Hepatocyte (in vitro differentiated cells): ENCODE measurements at regions not wholly inside any gene's neighbourhood (a gene's known extent, or its start where the extent isn't known, plus 50 kb on each side); places are given as distances from the start of the nearest gene placed in this dataset.
"Not testable (repeated sequence)": the region's sequence is repeated elsewhere in the genome, so short reads cannot be mapped to it uniquely, and the experiment has no call there.

Experiments used
- DNase-seq: peaks from one replicate; pipeline ENCODE4 v3.0.0-alpha.2; 2016; ENCODE audit warnings: low spot score
- H2AFZ ChIP-seq: fragments of 200-600 bp; sonication (generic); 2 replicates; pipeline ENCODE4 v1.6.0; 2016; ENCODE audit warnings: antibody characterized with exemption, mild to moderate bottlenecking
- H3K27ac ChIP-seq: fragments of 200-600 bp; sonication (generic); 2 replicates; pipeline ENCODE4 v1.5.1; 2016; ENCODE audit warnings: mild to moderate bottlenecking
- H3K27me3 ChIP-seq: fragments of 200-600 bp; sonication (generic); 2 replicates; pipeline ENCODE4 v1.6.1; 2016
- H3K36me3 ChIP-seq: fragments of 200-600 bp; sonication (generic); replicated peaks from 2 replicates; pipeline ENCODE4 v1.5.1; 2016; ENCODE audit warnings: low read depth; ENCODE audit not compliant: insufficient read depth
- H3K4me1 ChIP-seq: fragments of 200-600 bp; sonication (generic); 2 replicates; pipeline ENCODE4 v1.5.1; 2016; ENCODE audit warnings: mild to moderate bottlenecking, moderate library complexity; ENCODE audit not compliant: insufficient read depth
- H3K4me2 ChIP-seq: fragments of 200-600 bp; sonication (generic); 2 replicates; pipeline ENCODE4 v1.6.0; 2016
- H3K4me3 ChIP-seq: fragments of 200-600 bp; sonication (generic); 2 replicates; pipeline ENCODE4 v1.5.1; 2016; ENCODE audit warnings: mild to moderate bottlenecking
- H3K79me2 ChIP-seq: fragments of 200-600 bp; sonication (generic); 2 replicates; pipeline ENCODE4 v1.6.0; 2017; ENCODE audit warnings: mild to moderate bottlenecking
- H3K9me2 ChIP-seq: fragments of 200-600 bp; sonication (generic); replicated peaks from 2 replicates; pipeline ENCODE4 v1.6.0; 2017; ENCODE audit warnings: mild to moderate bottlenecking; ENCODE audit not compliant: insufficient read depth
- H3K9me3 ChIP-seq: fragments of 200-600 bp; sonication (generic); 2 replicates; pipeline ENCODE4 v1.5.1; 2016; ENCODE audit warnings: low read depth, mild to moderate bottlenecking
- H4K20me1 ChIP-seq: fragments of 200-600 bp; sonication (generic); 2 replicates; pipeline ENCODE4 v1.6.0; 2016; ENCODE audit warnings: mild to moderate bottlenecking; ENCODE audit not compliant: insufficient read depth, poor library complexity, severe bottlenecking
- CTCF ChIP-seq: fragments of 200-600 bp; sonication (generic); IDR thresholded peaks from 2 replicates; pipeline ENCODE4 v1.5.1; 2016; ENCODE audit warnings: antibody characterized with exemption, mild to moderate bottlenecking; ENCODE audit not compliant: poor library complexity
- EZH2 ChIP-seq: fragments of 200-600 bp; sonication (generic); IDR thresholded peaks from 2 replicates; pipeline ENCODE4 v1.6.1; 2016; ENCODE audit warnings: antibody characterized with exemption, mild to moderate bottlenecking, borderline replicate concordance
- EZH2phosphoT487 ChIP-seq: fragments of 200-600 bp; sonication (generic); IDR thresholded peaks from one replicate; pipeline ENCODE4 v1.6.1; 2018; ENCODE audit warnings: antibody characterized with exemption, mild to moderate bottlenecking, low read depth, moderate library complexity; ENCODE audit not compliant: unreplicated experiment, severe bottlenecking
- WGBS: methylation state at CpG from one replicate; pipeline ENCODE4 v1.1.6; 2016; ENCODE audit warnings: low lambda C conversion rate; ENCODE audit errors: missing lambda C conversion rate; 5-methylcytosine and 5-hydroxymethylcytosine counted together

- H3K27me3 ChIP-seq, result no peaks in the 10 kb centered on the region
- no peak overlapping the region for H3K27ac ChIP-seq
- H4K20me1 ChIP-seq, result no peaks in the 10 kb centered on the region
- WGBS, result 98% methylated on average over 15 of the region's 35 CpGs
- H3K79me2 ChIP-seq, result no peaks in the 10 kb centered on the region
- no peaks in the 10 kb centered on the region for H3K36me3 ChIP-seq
- H2AFZ ChIP-seq, result no peak overlapping the region
- no peaks in the 10 kb centered on the region for H3K9me2 ChIP-seq
- H3K4me1 ChIP-seq, result no peaks in the 10 kb centered on the region
- H3K9me3 ChIP-seq, result no peaks in the 10 kb centered on the region
- TF ChIP-seq CTCF (no peak), EZH2phosphoT487 (no peak), EZH2 (no peak)
- no peak overlapping the region for H3K4me3 ChIP-seq
- H3K4me2 ChIP-seq, result no peak overlapping the region
- DNase-seq, result no peak
Measured at GRCh38 chr16:29141586-29142324, 156.9 kb downstream of the LAT start.

- not testable (repeated sequence) for H3K9me3 ChIP-seq, H3K4me1 ChIP-seq, H3K79me2 ChIP-seq, DNase-seq, H3K9me2 ChIP-seq, H3K36me3 ChIP-seq, H3K4me3 ChIP-seq, H4K20me1 ChIP-seq, H3K4me2 ChIP-seq, H3K27ac ChIP-seq, H2AFZ ChIP-seq, H3K27me3 ChIP-seq
- WGBS, result 94% methylated on average over 12 of the region's 12 CpGs
Measured at GRCh38 chr16:29141121-29141520, 156.3 kb downstream of the LAT start.

- H3K36me3 ChIP-seq, H3K4me1 ChIP-seq, H3K27me3 ChIP-seq, H2AFZ ChIP-seq, H4K20me1 ChIP-seq, H3K9me3 ChIP-seq, H3K79me2 ChIP-seq, H3K4me3 ChIP-seq, DNase-seq, H3K9me2 ChIP-seq: not testable (repeated sequence)
- Histone ChIP-seq H3K4me2 (peak overlapping the region; percentile 59), H3K27ac (peak overlapping the region; percentile 7)
- 61% methylated on average over 42 of the region's 44 CpGs for WGBS
Measured at GRCh38 chr16:29139901-29140855, 155.3 kb downstream of the LAT start.

GRCh38 chr16:29139261-29139802 lies 154.5 kb downstream of the LAT start:
- peak overlapping the region; percentile 59 for H3K4me2 ChIP-seq
- no peak overlapping the region for H2AFZ ChIP-seq
- no peak for DNase-seq
- no peaks in the 10 kb centered on the region for H3K4me1 ChIP-seq
- H3K27me3 ChIP-seq, result no peaks in the 10 kb centered on the region
- TF ChIP-seq EZH2phosphoT487 (no peak), CTCF (no peak), EZH2 (no peak)
- no peaks in the 10 kb centered on the region for H3K9me3 ChIP-seq
- no peaks in the 10 kb centered on the region for H3K36me3 ChIP-seq
- H4K20me1 ChIP-seq, result no peaks in the 10 kb centered on the region
- no peak overlapping the region for H3K27ac ChIP-seq
- no peaks in the 10 kb centered on the region for H3K9me2 ChIP-seq
- no peaks in the 10 kb centered on the region for H3K79me2 ChIP-seq
- no peak overlapping the region for H3K4me3 ChIP-seq
- WGBS, result 56% methylated on average over 15 of the region's 17 CpGs

GRCh38 chr16:29138698-29139097 lies 153.8 kb downstream of the LAT start:
- not testable (repeated sequence) for H3K27ac ChIP-seq, H3K27me3 ChIP-seq, H3K4me2 ChIP-seq, H3K4me1 ChIP-seq, H3K4me3 ChIP-seq, H3K9me2 ChIP-seq, H4K20me1 ChIP-seq, H3K79me2 ChIP-seq, H3K36me3 ChIP-seq, H2AFZ ChIP-seq, DNase-seq, H3K9me3 ChIP-seq
- WGBS, result 73% methylated on average over 11 of the region's 11 CpGs

GRCh38 chr16:29137894-29138662 lies 153.2 kb downstream of the LAT start:
- not testable (repeated sequence) for H3K4me1 ChIP-seq, H2AFZ ChIP-seq, H3K9me2 ChIP-seq, H3K27me3 ChIP-seq, H4K20me1 ChIP-seq, H3K4me3 ChIP-seq, H3K4me2 ChIP-seq, H3K9me3 ChIP-seq, H3K79me2 ChIP-seq, H3K27ac ChIP-seq, H3K36me3 ChIP-seq, DNase-seq
- 90% methylated on average over 26 of the region's 26 CpGs for WGBS
